ENCODE measurements at regions not wholly inside any gene's neighbourhood (a gene's known extent, or its start where the extent isn't known, plus 50 kb on each side); places are given as distances from the start of the nearest gene placed in this dataset.
"Not testable (repeated sequence)": the region's sequence is repeated elsewhere in the genome, so short reads cannot be mapped to it uniquely, and the experiment has no call there.

GRCh38 chr13:18238586-18238985, 943.0 kb downstream of the TUBA3C start:
- TF ChIP-seq CTCF (IDR thresholded peaks at IDR 0.05; ENCODE audit: control extremely low read depth in 1 of 3, insufficient read depth in 1 of 3, low read depth in 1 of 3, low read length in 3 of 3); POU5F1 (IDR thresholded peaks at IDR 0.05; ENCODE audit: low read depth, low read length): not testable (repeated sequence)
